ENCODE measurements at regions not wholly inside any gene's neighbourhood (a gene's known extent, or its start where the extent isn't known, plus 50 kb on each side); places are given as distances from the start of the nearest gene placed in this dataset.
"Not testable (repeated sequence)": the region's sequence is repeated elsewhere in the genome, so short reads cannot be mapped to it uniquely, and the experiment has no call there.

GRCh38 chr7:51589111-51589510 is 272.5 kb upstream of the COBL start:
- no peak for DNase-seq

- DNase-seq: no peak
Measured at GRCh38 chr7:51587604-51588003, 271.0 kb upstream of the COBL start.

- DNase-seq: no peak
Measured at GRCh38 chr7:51577390-51577789, 260.8 kb upstream of the COBL start.

GRCh38 chr7:51569581-51569980 is 253.0 kb upstream of the COBL start:
- no peak for DNase-seq

- DNase-seq: no peak
Measured at GRCh38 chr7:51569176-51569575, 252.6 kb upstream of the COBL start.

- no peak for DNase-seq
Measured at GRCh38 chr7:51551070-51551469, 234.5 kb upstream of the COBL start.

GRCh38 chr7:51545131-51545530 is 228.5 kb upstream of the COBL start:
- DNase-seq: no peak

GRCh38 chr7:51543801-51544553 is 227.4 kb upstream of the COBL start:
- no peak for DNase-seq

- DNase-seq: not testable (repeated sequence)
Measured at GRCh38 chr7:51540906-51541305, 224.3 kb upstream of the COBL start.

- DNase-seq: no peak
Measured at GRCh38 chr7:51539840-51540239, 223.2 kb upstream of the COBL start.

- no peak for DNase-seq
Measured at GRCh38 chr7:51528172-51528571, 211.6 kb upstream of the COBL start.

GRCh38 chr7:51521694-51522312 is 205.2 kb upstream of the COBL start:
- DNase-seq: no peak

- no peak for DNase-seq
Measured at GRCh38 chr7:51521054-51521453, 204.4 kb upstream of the COBL start.

- DNase-seq: no peak
Measured at GRCh38 chr7:51518646-51519045, 202.0 kb upstream of the COBL start.

- no peak for DNase-seq
Measured at GRCh38 chr7:51517187-51517586, 200.6 kb upstream of the COBL start.

GRCh38 chr7:51501620-51502019 is 185.0 kb upstream of the COBL start:
- no peak for DNase-seq

- DNase-seq: no peak
Measured at GRCh38 chr7:51482976-51483375, 166.4 kb upstream of the COBL start.

GRCh38 chr7:51481421-51481820 is 164.8 kb upstream of the COBL start:
- DNase-seq: no peak

- no peak for DNase-seq
Measured at GRCh38 chr7:51477819-51478218, 161.2 kb upstream of the COBL start.

- no peak for DNase-seq
Measured at GRCh38 chr7:51477323-51477722, 160.7 kb upstream of the COBL start.

- no peak for DNase-seq
Measured at GRCh38 chr7:51476026-51476425, 159.4 kb upstream of the COBL start.

GRCh38 chr7:51472873-51473272 is 156.3 kb upstream of the COBL start:
- DNase-seq: no peak

- no peak for DNase-seq
Measured at GRCh38 chr7:51471981-51472296, 155.3 kb upstream of the COBL start.

- DNase-seq: no peak
Measured at GRCh38 chr7:51471210-51471980, 154.8 kb upstream of the COBL start.

Measured in NCI-H1694 (cell line).